ENCODE measurements at regions not wholly inside any gene's neighbourhood (a gene's known extent, or its start where the extent isn't known, plus 50 kb on each side); places are given as distances from the start of the nearest gene placed in this dataset.

- H4K20me1 ChIP-seq (ENCODE audit: control insufficient read depth, extremely low read depth, insufficient read depth, low read length): no peaks in the 10 kb centered on the region
- H3K9ac ChIP-seq (ENCODE audit: control insufficient read depth, extremely low read depth, insufficient read depth, low read length): no peak overlapping the region
- no peaks in the 10 kb centered on the region for H3K9me3 ChIP-seq (ENCODE audit: control insufficient read depth, low read depth, low read length)
- H3K4me1 ChIP-seq (ENCODE audit: control insufficient read depth, extremely low read depth, insufficient read depth, low read length): peaks cover 35% of the 10 kb centered on the region
- dilution Hi-C loops (cut with MboI; ENCODE audit: extremely low pct_ligation_motif_present, low sequenced_read_pairs): no loop called here
- no peak overlapping the region for H3K4me3 ChIP-seq (ENCODE audit: control insufficient read depth in 2 of 3, extremely low read depth in 1 of 3, insufficient read depth in 2 of 3, low read depth in 1 of 3, low read length in 3 of 3)
- H3K36me3 ChIP-seq (ENCODE audit: control insufficient read depth in 2 of 2, extremely low read depth in 1 of 2, insufficient read depth in 2 of 2, low read length in 2 of 2): no peaks in the 10 kb centered on the region
- no peaks in the 10 kb centered on the region for H3K27me3 ChIP-seq (ENCODE audit: control insufficient read depth, extremely low read depth, insufficient read depth, low read length)
- FAIRE-seq (no peak), DNase-seq (ENCODE audit: low read depth, low spot score) (no peak)
- H2AFZ ChIP-seq (ENCODE audit: control insufficient read depth, low read length): no peak overlapping the region
- H3K9me1 ChIP-seq (ENCODE audit: control insufficient read depth, extremely low read depth, insufficient read depth, low read length): no peaks in the 10 kb centered on the region
- H3K79me2 ChIP-seq (ENCODE audit: control insufficient read depth, insufficient read depth, low read length): no peaks in the 10 kb centered on the region
- H3K4me2 ChIP-seq (ENCODE audit: control insufficient read depth, extremely low read depth, insufficient read depth, low read depth, low read length): no peak overlapping the region
- H3K27ac ChIP-seq (ENCODE audit: control insufficient read depth, insufficient read depth, low read length): peak overlapping the region; percentile 42
- TF ChIP-seq EZH2 (IDR thresholded peaks at IDR 0.05; ENCODE audit: low read length) (no peak), CTCF (optimal IDR thresholded peaks at IDR 0.05 in 1 of 3, IDR thresholded peaks at IDR 0.05 in 1 of 3, conservative IDR thresholded peaks at IDR 0.05 in 1 of 3; ENCODE audit: extremely low read depth in 1 of 3, insufficient read depth in 2 of 3, low read length in 3 of 3) (no peak)
Measured at GRCh38 chr16:35562919-35563318, 2103.5 kb downstream of the TP53TG3F start.

GRCh38 chr16:35564148-35564547 is 2104.7 kb downstream of the TP53TG3F start:
- FAIRE-seq: no peak
- dilution Hi-C loops (cut with MboI; ENCODE audit: extremely low pct_ligation_motif_present, low sequenced_read_pairs): no loop called here

More at GRCh38 chr16:35564148-35564547, 2104.7 kb downstream of the TP53TG3F start:
- Histone ChIP-seq H3K4me3 (ENCODE audit: control insufficient read depth in 2 of 3, extremely low read depth in 1 of 3, insufficient read depth in 2 of 3, low read depth in 1 of 3, low read length in 3 of 3) (no peak overlapping the region), H3K36me3 (ENCODE audit: control insufficient read depth in 2 of 2, extremely low read depth in 1 of 2, insufficient read depth in 2 of 2, low read length in 2 of 2) (no peaks in the 10 kb centered on the region), H3K9me3 (ENCODE audit: control insufficient read depth, low read depth, low read length) (no peaks in the 10 kb centered on the region), H3K4me2 (ENCODE audit: control insufficient read depth, extremely low read depth, insufficient read depth, low read depth, low read length) (no peak overlapping the region), H3K9ac (ENCODE audit: control insufficient read depth, extremely low read depth, insufficient read depth, low read length) (no peak overlapping the region), H3K27me3 (ENCODE audit: control insufficient read depth, extremely low read depth, insufficient read depth, low read length) (no peaks in the 10 kb centered on the region), H3K9me1 (ENCODE audit: control insufficient read depth, extremely low read depth, insufficient read depth, low read length) (no peaks in the 10 kb centered on the region), H4K20me1 (ENCODE audit: control insufficient read depth, extremely low read depth, insufficient read depth, low read length) (no peaks in the 10 kb centered on the region), H3K27ac (ENCODE audit: control insufficient read depth, insufficient read depth, low read length) (no peak overlapping the region), H2AFZ (ENCODE audit: control insufficient read depth, low read length) (no peak overlapping the region), H3K4me1 (ENCODE audit: control insufficient read depth, extremely low read depth, insufficient read depth, low read length) (peaks cover 31% of the 10 kb centered on the region), H3K79me2 (ENCODE audit: control insufficient read depth, insufficient read depth, low read length) (no peaks in the 10 kb centered on the region)
- DNase-seq (ENCODE audit: low read depth, low spot score): no peak
- TF ChIP-seq EZH2 (IDR thresholded peaks at IDR 0.05; ENCODE audit: low read length): no peak
- TF ChIP-seq CTCF (optimal IDR thresholded peaks at IDR 0.05 in 1 of 3, IDR thresholded peaks at IDR 0.05 in 1 of 3, conservative IDR thresholded peaks at IDR 0.05 in 1 of 3; ENCODE audit: extremely low read depth in 1 of 3, insufficient read depth in 2 of 3, low read length in 3 of 3): no peak

Data from keratinocyte (primary cell).